IMR-90 (cell line): ENCODE measurements at regions not wholly inside any gene's neighbourhood (a gene's known extent, or its start where the extent isn't known, plus 50 kb on each side); places are given as distances from the start of the nearest gene placed in this dataset.

Experiments used
- ATAC-seq: fragments of 200-7000 bp; cut with Tn5 transposase; 2 replicates; pipeline ENCODE4 v1.9.1; 2020; ENCODE audit warnings: low read depth, mild to moderate bottlenecking, moderate library complexity
- BruUV-seq: library from RNA; stranded (reverse); fragments of 400-500 nt; replicated peaks from 2 replicates; lab custom pipeline; 2021; lab: Mats Ljungman, UMichigan
- CTCF ChIA-PET: fragments of 300-600 bp; formaldehyde crosslinking; extraction: SDS; loops from one replicate; lab custom pipeline; 2021; ENCODE audit warnings: antibody characterized with exemption; lab: Yijun Ruan, JAX
- POLR2A ChIA-PET: fragments of 300-600 bp; sonication (Branson Sonifier 250); formaldehyde crosslinking; loops from one replicate; lab custom pipeline; 2022; ENCODE audit warnings: antibody characterized with exemption; ENCODE audit not compliant: unreplicated experiment; lab: Charles Lee
- DNase-seq: peaks from one replicate; pipeline ENCODE4 v3.0.0; 2013
- H2AFZ ChIP-seq: replicated peaks from 2 replicates; pipeline ENCODE3; 2013; ENCODE audit warnings: low read length, mild to moderate bottlenecking; ENCODE audit not compliant: poor library complexity
- H2AK5ac ChIP-seq: 2 replicates; pipeline ENCODE4 v1.6.1; 2013; ENCODE audit warnings: low read depth, low read length, inconsistent platforms
- H2AK9ac ChIP-seq: replicated peaks from 2 replicates; pipeline ENCODE3; 2013; ENCODE audit warnings: mild to moderate bottlenecking, low read depth, low read length, moderate library complexity; ENCODE audit not compliant: poor library complexity
- H2BK120ac ChIP-seq: 2 replicates; pipeline ENCODE4 v1.6.1; 2013; ENCODE audit warnings: low read depth, low read length, inconsistent platforms
- H2BK15ac ChIP-seq: 3 replicates; pipeline ENCODE4 v1.6.1; 2013; ENCODE audit warnings: low read depth, low read length, inconsistent platforms
- H2BK20ac ChIP-seq: 2 replicates; pipeline ENCODE4 v1.6.1; 2013; ENCODE audit warnings: low read depth, mild to moderate bottlenecking, inconsistent platforms, low read length, moderate library complexity
- H2BK5ac ChIP-seq: 2 replicates; pipeline ENCODE4 v1.6.1; 2013; ENCODE audit warnings: mild to moderate bottlenecking, low read depth, low read length, inconsistent platforms; ENCODE audit not compliant: poor library complexity, severe bottlenecking
- H3K14ac ChIP-seq: replicated peaks from 2 replicates; pipeline ENCODE4 v1.6.1; 2013; ENCODE audit warnings: low read depth, low read length, inconsistent platforms
- H3K18ac ChIP-seq: 2 replicates; pipeline ENCODE4 v1.6.1; 2013; ENCODE audit warnings: low read depth, low read length, control low read depth
- H3K23ac ChIP-seq: 2 replicates; pipeline ENCODE4 v1.6.1; 2013; ENCODE audit warnings: low read depth, low read length, inconsistent platforms
- H3K27ac ChIP-seq: 2 replicates; pipeline ENCODE4 v1.5.1; 2013; ENCODE audit warnings: mild to moderate bottlenecking, control low read depth, low read length; ENCODE audit not compliant: insufficient read depth
- H3K27me3 ChIP-seq: 2 replicates; pipeline ENCODE4 v1.6.1; 2013; ENCODE audit warnings: low read length; ENCODE audit not compliant: control insufficient read depth, insufficient read depth
- H3K36me3 ChIP-seq: 2 replicates; pipeline ENCODE4 v1.6.1; 2013; ENCODE audit warnings: low read length, mixed read lengths; ENCODE audit not compliant: control insufficient read depth, insufficient read depth
- H3K4ac ChIP-seq: 2 replicates; pipeline ENCODE4 v1.6.1; 2013; ENCODE audit warnings: low read depth, low read length, inconsistent platforms
- H3K4me1 ChIP-seq: 2 replicates; pipeline ENCODE4 v1.6.1; 2013; ENCODE audit warnings: low read length, mixed read lengths; ENCODE audit not compliant: control insufficient read depth, insufficient read depth
- H3K4me2 ChIP-seq: 2 replicates; pipeline ENCODE4 v1.6.1; 2013; ENCODE audit warnings: low read depth, mild to moderate bottlenecking, control low read depth, low read length, moderate library complexity
- H3K4me3 ChIP-seq: 2 replicates; pipeline ENCODE4 v1.5.1; 2013; ENCODE audit warnings: low read depth, mild to moderate bottlenecking, control low read depth, low read length, moderate library complexity; ENCODE audit not compliant: insufficient read depth
- H3K56ac ChIP-seq: 2 replicates; pipeline ENCODE4 v1.6.1; 2013; ENCODE audit warnings: low read length, inconsistent platforms; ENCODE audit not compliant: insufficient read depth; ENCODE audit errors: extremely low read depth
- H3K79me1 ChIP-seq, 2 experiments: 2 replicates each; pipeline ENCODE4 v1.6.1; 2013; ENCODE audit warnings: low read length in 2 of 2, inconsistent platforms in 1 of 2, low read depth in 1 of 2
- H3K9ac ChIP-seq: 2 replicates; pipeline ENCODE4 v1.6.1; 2013; ENCODE audit warnings: low read depth, low read length, control low read depth
- H3K9me1 ChIP-seq: 2 replicates; pipeline ENCODE4 v1.6.1; 2013; ENCODE audit warnings: low read length, inconsistent platforms; ENCODE audit not compliant: insufficient read depth
- H3K9me3 ChIP-seq: 2 replicates; pipeline ENCODE4 v1.6.1; 2013; ENCODE audit warnings: low read length; ENCODE audit not compliant: control insufficient read depth, insufficient read depth
- H4K20me1 ChIP-seq: 2 replicates; pipeline ENCODE4 v1.6.1; 2013; ENCODE audit warnings: low read length, inconsistent platforms; ENCODE audit not compliant: insufficient read depth
- H4K5ac ChIP-seq: 2 replicates; pipeline ENCODE4 v1.6.1; 2013; ENCODE audit warnings: mild to moderate bottlenecking, low read depth, low read length, control low read depth
- H4K8ac ChIP-seq, 2 experiments: 2 replicates each; pipeline ENCODE4 v1.6.1; 2013; ENCODE audit warnings: low read depth in 2 of 2, low read length in 2 of 2, control low read depth in 1 of 2, inconsistent platforms in 1 of 2
- H4K91ac ChIP-seq: 2 replicates; pipeline ENCODE4 v1.6.1; 2013; ENCODE audit warnings: low read depth, low read length, inconsistent platforms; ENCODE audit not compliant: insufficient read depth
- CEBPB ChIP-seq: IDR thresholded peaks from 2 replicates; pipeline ENCODE4 v1.6.1; 2012; ENCODE audit warnings: low read depth, low read length, improper control_type of control experiment
- MXI1 ChIP-seq: IDR thresholded peaks from 2 replicates; pipeline ENCODE4 v1.6.1; 2012; ENCODE audit warnings: low read depth, mild to moderate bottlenecking, low read length, moderate library complexity, borderline replicate concordance
- SMC3 ChIP-seq: fragments of 150-350 bp; IDR thresholded peaks from 2 replicates; pipeline ENCODE4 v1.6.1; 2016; ENCODE audit warnings: low read depth, mild to moderate bottlenecking, antibody characterized with exemption, low read length, moderate library complexity
- WGBS, 2 experiments: methylation state at CpG; one replicate each; pipeline versions ENCODE4 v1.1.5 to v1.1.7; 2013; ENCODE audit warnings: missing lambda C conversion rate in 2 of 2; ENCODE audit not compliant: insufficient read length in 1 of 2; ENCODE audit errors: extremely low coverage in 2 of 2; 5-methylcytosine and 5-hydroxymethylcytosine counted together
- dilution Hi-C: fragments of 300-500 bp; cut with HindIII; formaldehyde crosslinking; loops from one replicate; pipeline ENCODE4 v1.14.3; 2018; ENCODE audit warnings: low sequenced_read_pairs; ENCODE audit not compliant: unreplicated experiment
- in situ Hi-C: fragments of 300-500 bp; cut with MboI; formaldehyde crosslinking; loops from 3 replicates; pipeline ENCODE4 v1.14.3; 2019; ENCODE audit warnings: low sequenced_read_pairs, inconsistent platforms, mixed read lengths
- intact Hi-C: fragments of 100-400 bp; cut with micrococcal nuclease; formaldehyde crosslinking; loops from 2 replicates; pipeline ENCODE4 v1.10.0; 2022

DNA sequence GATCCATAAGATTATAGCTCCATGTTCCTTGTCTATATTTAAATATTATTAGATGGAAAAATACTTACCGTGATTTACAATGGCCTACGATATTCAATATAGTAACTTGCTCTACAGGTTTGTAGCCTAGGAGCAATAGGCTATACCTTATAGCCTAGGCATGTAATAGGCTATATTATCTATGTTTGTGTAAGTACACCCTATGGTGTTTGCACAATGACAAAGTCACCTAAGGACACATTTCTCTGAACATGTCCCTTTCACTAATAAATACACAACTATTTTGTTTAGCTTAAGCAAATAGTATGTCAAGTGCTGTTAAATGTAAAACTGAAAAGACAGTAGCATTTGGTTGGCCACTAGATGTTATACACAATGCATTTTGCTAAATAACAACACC is 248.9 kb upstream of the ADGRL4 start:
- no peak overlapping the region for H2AK5ac ChIP-seq
- no peaks in the 10 kb centered on the region for H4K20me1 ChIP-seq
- H3K23ac ChIP-seq, result no peak overlapping the region
- no peak overlapping the region for H3K4ac ChIP-seq
- H2BK120ac ChIP-seq, result no peak overlapping the region
- BruUV-seq, result no TSS peak
- no peak overlapping the region for H2BK15ac ChIP-seq
- H3K56ac ChIP-seq, result no peak overlapping the region
- no peak overlapping the region for H3K14ac ChIP-seq
- no peak overlapping the region for H3K4me3 ChIP-seq
- no peak overlapping the region for H3K27ac ChIP-seq
- no peaks in the 10 kb centered on the region for H3K4me1 ChIP-seq
- no peak overlapping the region for H2AK9ac ChIP-seq
- no peak overlapping the region for H2BK20ac ChIP-seq
- no peak overlapping the region for H4K91ac ChIP-seq
- no peaks in the 10 kb centered on the region for H3K9me1 ChIP-seq
- DNase-seq (no peak), ATAC-seq (no peak)
- dilution Hi-C loops, result no loop called here
- CTCF ChIA-PET, result interaction anchor here (0.5 to 0.6 kb wide), 2 partner anchors 62 to 366 kb away, joined by 3 to 4 read pairs; no protein-coding TSS in a partner anchor
- H3K4me2 ChIP-seq, result no peak overlapping the region
- H3K27me3 ChIP-seq, result no peaks in the 10 kb centered on the region
- no peak overlapping the region for H2BK5ac ChIP-seq
- POLR2A ChIA-PET, result no interaction called here
- intact Hi-C loops, result loop anchor here (5.0 to 10.0 kb wide), 2 partner anchors 729 to 957 kb away; no protein-coding TSS in a partner anchor
- TF ChIP-seq CEBPB, result no peak
- TF ChIP-seq SMC3, result no peak
- TF ChIP-seq MXI1, result no peak
- no CpG with 5 or more reads among the region's 2 CpGs for WGBS, 2 experiments
- H2AFZ ChIP-seq, result no peak overlapping the region
- H3K79me1 ChIP-seq, result no peaks in the 10 kb centered on the region
- H3K9ac ChIP-seq, result no peak overlapping the region
- no peaks in the 10 kb centered on the region for H3K36me3 ChIP-seq
- no peaks in the 10 kb centered on the region for H3K9me3 ChIP-seq
- H4K8ac ChIP-seq, result no peak overlapping the region
- in situ Hi-C loops, result no loop called here
- no peak overlapping the region for H4K5ac ChIP-seq
- no peak overlapping the region for H3K18ac ChIP-seq
